Liver (tissue), 8 donors: ENCODE measurements at regions not wholly inside any gene's neighbourhood (a gene's known extent, or its start where the extent isn't known, plus 50 kb on each side); places are given as distances from the start of the nearest gene placed in this dataset.

ENCODE experiments used
- DNase-seq: peaks from one replicate; pipeline ENCODE4 v3.0.0-alpha.2; 2017; ENCODE audit warnings: low spot score
- H3K27ac ChIP-seq, 2 donors: one replicate each; pipeline ENCODE4 v1.7.0; 2013; ENCODE audit warnings: inconsistent platforms in 2 of 2, low read length in 2 of 2, control low read depth in 1 of 2, low read depth in 1 of 2, mild to moderate bottlenecking in 1 of 2
- H3K27me3 ChIP-seq, 4 donors: one replicate each; pipeline versions ENCODE4 v1.6.1 to v1.7.0; 2013; ENCODE audit warnings: low read length in 3 of 4, inconsistent platforms in 1 of 4, mild to moderate bottlenecking in 1 of 4, moderate library complexity in 1 of 4; ENCODE audit not compliant: control insufficient read depth in 4 of 4, insufficient read depth in 4 of 4
- H3K36me3 ChIP-seq, 4 donors: one replicate each; pipeline versions ENCODE4 v1.6.1 to v1.7.0; 2013; ENCODE audit warnings: low read length in 3 of 4, mild to moderate bottlenecking in 3 of 4, low read depth in 1 of 4, moderate library complexity in 1 of 4; ENCODE audit not compliant: control insufficient read depth in 4 of 4, insufficient read depth in 3 of 4
- H3K4me1 ChIP-seq, 4 donors: one replicate each; pipeline versions ENCODE4 v1.6.1 to v1.7.0; 2013; ENCODE audit warnings: low read length in 3 of 4, mild to moderate bottlenecking in 3 of 4, moderate library complexity in 1 of 4; ENCODE audit not compliant: control insufficient read depth in 4 of 4, insufficient read depth in 4 of 4
- H3K4me3 ChIP-seq, 3 donors: one replicate each; pipeline versions ENCODE4 v1.6.1 to v1.7.0; 2013; ENCODE audit warnings: low read length in 3 of 3, control low read depth in 1 of 3, low read depth in 1 of 3, mild to moderate bottlenecking in 1 of 3
- H3K9ac ChIP-seq, 2 donors: one replicate each; pipeline ENCODE4 v1.7.0; 2013; ENCODE audit warnings: low read length in 2 of 2, mild to moderate bottlenecking in 2 of 2, moderate library complexity in 2 of 2, control low read depth in 1 of 2, low read depth in 1 of 2
- H3K9me3 ChIP-seq, 4 donors: one replicate each; pipeline versions ENCODE4 v1.6.1 to v1.7.0; 2013; ENCODE audit warnings: low read length in 3 of 4; ENCODE audit not compliant: control insufficient read depth in 4 of 4
- ATF3 ChIP-seq: IDR thresholded peaks from 2 replicates; pipeline ENCODE4 v1.6.1; 2016; ENCODE audit warnings: antibody characterized with exemption
- CTCF ChIP-seq: fragments of 150-350 bp; IDR thresholded peaks from 2 replicates; pipeline ENCODE4 v1.5.1; 2017; ENCODE audit warnings: improper control_type of control experiment, low read depth, low read length; ENCODE audit not compliant: missing input control
- EGR1 ChIP-seq, 2 donors: IDR thresholded peaks; 2 replicates each; pipeline ENCODE4 v1.6.1; 2016 to 2018; ENCODE audit warnings: antibody characterized with exemption in 2 of 2, low read depth in 2 of 2
- FOXA1 ChIP-seq: IDR thresholded peaks from 2 replicates; pipeline ENCODE4 v1.6.1; 2016; ENCODE audit warnings: antibody characterized with exemption
- FOXA2 ChIP-seq: IDR thresholded peaks from 2 replicates; pipeline ENCODE4 v1.6.1; 2016; ENCODE audit warnings: antibody characterized with exemption
- GABPA ChIP-seq, 2 donors: IDR thresholded peaks in 1 of 2; conservative IDR thresholded peaks in 1 of 2; 2 replicates each; pipeline ENCODE4 v1.6.1; 2016; ENCODE audit warnings: antibody characterized with exemption in 2 of 2, mild to moderate bottlenecking in 1 of 2, moderate library complexity in 1 of 2
- HNF4A ChIP-seq, 2 donors: conservative IDR thresholded peaks; 2 replicates each; pipeline ENCODE4 v1.6.1; 2016; ENCODE audit warnings: antibody characterized with exemption in 2 of 2, mild to moderate bottlenecking in 2 of 2
- HNF4G ChIP-seq: IDR thresholded peaks from 2 replicates; pipeline ENCODE4 v1.6.1; 2016; ENCODE audit warnings: antibody characterized with exemption
- JUND ChIP-seq, 2 donors: IDR thresholded peaks; 2 replicates each; pipeline ENCODE4 v1.6.1; 2016; ENCODE audit warnings: antibody characterized with exemption in 2 of 2
- MAX ChIP-seq: IDR thresholded peaks from 2 replicates; pipeline ENCODE4 v1.6.1; 2016; ENCODE audit warnings: antibody characterized with exemption
- NR2F2 ChIP-seq: IDR thresholded peaks from 2 replicates; pipeline ENCODE4 v1.6.1; 2016; ENCODE audit warnings: antibody characterized with exemption
- RAD21 ChIP-seq, 2 donors: IDR thresholded peaks; 2 replicates each; pipeline ENCODE4 v1.6.1; 2016; ENCODE audit warnings: antibody characterized with exemption in 2 of 2, mild to moderate bottlenecking in 2 of 2
- REST ChIP-seq: IDR thresholded peaks from 2 replicates; pipeline ENCODE4 v1.6.1; 2016; ENCODE audit warnings: antibody characterized with exemption, mild to moderate bottlenecking
- RXRA ChIP-seq, 2 donors: IDR thresholded peaks; 2 replicates each; pipeline ENCODE4 v1.6.1; 2017 to 2018; ENCODE audit warnings: antibody characterized with exemption in 2 of 2, mild to moderate bottlenecking in 1 of 2
- SP1 ChIP-seq: IDR thresholded peaks from 2 replicates; pipeline ENCODE4 v1.6.1; 2018; ENCODE audit warnings: antibody characterized with exemption, mild to moderate bottlenecking
- TAF1 ChIP-seq: conservative IDR thresholded peaks from 2 replicates; pipeline ENCODE4 v1.6.1; 2016; ENCODE audit warnings: antibody characterized with exemption, mild to moderate bottlenecking
- YY1 ChIP-seq: IDR thresholded peaks from 2 replicates; pipeline ENCODE4 v1.6.1; 2016; ENCODE audit warnings: antibody characterized with exemption, mild to moderate bottlenecking
- ZBTB33 ChIP-seq: IDR thresholded peaks from 2 replicates; pipeline ENCODE4 v1.6.1; 2016; ENCODE audit warnings: antibody characterized with exemption
- WGBS: extraction: QIAGEN DNeasy Blood & Tissue Kit; methylation state at CpG from one replicate; pipeline ENCODE4 v1.1.7; 2013; 5-methylcytosine and 5-hydroxymethylcytosine counted together
- donor health status: healthy.
- donor health status: healthy.
- donor health status: healthy.
- donor health status: healthy.
- donor health status: healthy.

- H3K4me1 ChIP-seq = no peaks in the 10 kb centered on the region
- no peak overlapping the region for H3K4me3 ChIP-seq
- H3K27me3 ChIP-seq = no peaks in the 10 kb centered on the region
- no peak for TF ChIP-seq MAX
- no peak for TF ChIP-seq TAF1
- no peak for TF ChIP-seq ATF3
- TF ChIP-seq NR2F2 = no peak
- TF ChIP-seq HNF4A (conservative IDR thresholded peaks at IDR 0.05) = no peak
- no peak for TF ChIP-seq JUND (IDR thresholded peaks at IDR 0.05)
- TF ChIP-seq FOXA1 = no peak
- TF ChIP-seq REST = no peak
- TF ChIP-seq EGR1 (IDR thresholded peaks at IDR 0.05; ENCODE audit: low read depth in 2 of 2) = no peak
- no peak for TF ChIP-seq YY1
- no peak for TF ChIP-seq GABPA (IDR thresholded peaks at IDR 0.05 in 1 of 2, conservative IDR thresholded peaks at IDR 0.05 in 1 of 2)
- TF ChIP-seq RXRA (IDR thresholded peaks at IDR 0.05) = no peak
- peaks cover 0 to 2% (median 0%) of the 10 kb centered on the region in 4 donors for H3K9me3 ChIP-seq
- no peaks in the 10 kb centered on the region for H3K36me3 ChIP-seq
- WGBS = 43% methylated on average over 1 of the region's 1 CpG
- no peak overlapping the region for H3K27ac ChIP-seq
- H3K9ac ChIP-seq = no peak overlapping the region
- DNase-seq = no peak
These were observed 123.3 kb upstream of the MME start for GRCh38 chr3:154956815-154957214.

GRCh38 chr3:154955907-154956533 is 124.1 kb upstream of the MME start:
- Histone ChIP-seq H3K4me3 (no peak overlapping the region), H3K9ac (no peak overlapping the region), H3K4me1 (no peaks in the 10 kb centered on the region), H3K27me3 (no peaks in the 10 kb centered on the region), H3K9me3 (peaks cover 0 to 2% (median 0%) of the 10 kb centered on the region in 4 donors), H3K36me3 (no peaks in the 10 kb centered on the region), H3K27ac (no peak overlapping the region)
- TF ChIP-seq CTCF (no peak), GABPA (IDR thresholded peaks at IDR 0.05 in 1 of 2, conservative IDR thresholded peaks at IDR 0.05 in 1 of 2) (no peak), YY1 (no peak), FOXA1 (no peak), JUND (IDR thresholded peaks at IDR 0.05) (no peak), REST (no peak), MAX (no peak), SP1 (no peak), RAD21 (IDR thresholded peaks at IDR 0.05) (no peak), ZBTB33 (no peak), NR2F2 (no peak), TAF1 (no peak), HNF4G (no peak), ATF3 (no peak), EGR1 (IDR thresholded peaks at IDR 0.05; ENCODE audit: low read depth in 2 of 2) (no peak), HNF4A (conservative IDR thresholded peaks at IDR 0.05) (no peak), FOXA2 (no peak)
- WGBS = 83% methylated on average over 2 of the region's 2 CpGs
- no peak for DNase-seq
